ENCODE measurements at regions not wholly inside any gene's neighbourhood (a gene's known extent, or its start where the extent isn't known, plus 50 kb on each side); places are given as distances from the start of the nearest gene placed in this dataset.

GRCh38 chr4:104641418-104641817, 146.7 kb upstream of the CXXC4 start:
- no peak for TF ChIP-seq CTCF (IDR thresholded peaks at IDR 0.05)
- TF ChIP-seq EZH2 (IDR thresholded peaks at IDR 0.05; ENCODE audit: borderline replicate concordance, insufficient read depth, low read depth, low read length, poor library complexity, severe bottlenecking), result no peak
